HAP-1 (cell line): ENCODE measurements at regions not wholly inside any gene's neighbourhood (a gene's known extent, or its start where the extent isn't known, plus 50 kb on each side); places are given as distances from the start of the nearest gene placed in this dataset.
"Not testable (repeated sequence)": the region's sequence is repeated elsewhere in the genome, so short reads cannot be mapped to it uniquely, and the experiment has no call there.

Experiments
- DNase-seq, 2 experiments: peaks; one replicate each; pipeline ENCODE4 v3.0.0-alpha.2; 2016 to 2020; ENCODE audit warnings: low spot score in 2 of 2
- H3K27me3 ChIP-seq: fragments of 250-450 bp; sonication (Bioruptor Pico); 2 replicates; pipeline ENCODE4 v1.5.1; 2020; ENCODE audit warnings: low read depth, mild to moderate bottlenecking, moderate library complexity
- H3K36me3 ChIP-seq: fragments of 250-450 bp; sonication (Bioruptor Pico); replicated peaks from 2 replicates; pipeline ENCODE4 v1.5.1; 2020; ENCODE audit warnings: mild to moderate bottlenecking
- H3K4me1 ChIP-seq: fragments of 250-450 bp; sonication (Bioruptor Pico); 2 replicates; pipeline ENCODE4 v1.5.1; 2020; ENCODE audit warnings: mild to moderate bottlenecking
- H3K4me3 ChIP-seq: fragments of 250-450 bp; sonication (Bioruptor Pico); 2 replicates; pipeline ENCODE4 v1.5.1; 2020; ENCODE audit warnings: mild to moderate bottlenecking, moderate library complexity
- H3K9me3 ChIP-seq: fragments of 250-450 bp; sonication (Bioruptor Pico); 2 replicates; pipeline ENCODE4 v1.5.1; 2020; ENCODE audit warnings: mild to moderate bottlenecking, moderate library complexity
- in situ Hi-C: fragments of 300-500 bp; cut with MboI; formaldehyde crosslinking; loops from 3 replicates; pipeline ENCODE4 v1.14.3; 2020; ENCODE audit warnings: low sequenced_read_pairs, inconsistent platforms, mixed read lengths

GRCh38 chr11:25576320-25576719 is 755.6 kb upstream of the ANO3 start:
- Histone ChIP-seq H3K4me1 (no peaks in the 10 kb centered on the region), H3K27me3 (no peaks in the 10 kb centered on the region), H3K36me3 (no peaks in the 10 kb centered on the region), H3K4me3 (no peak overlapping the region), H3K9me3 (no peaks in the 10 kb centered on the region)
- in situ Hi-C loops, result no loop called here
- DNase-seq, result no peak

GRCh38 chr11:25579554-25579953 is 752.4 kb upstream of the ANO3 start:
- in situ Hi-C loops, H3K4me3 ChIP-seq: not testable (repeated sequence)

GRCh38 chr11:25583596-25583995 is 748.3 kb upstream of the ANO3 start:
- Histone ChIP-seq H3K36me3 (no peaks in the 10 kb centered on the region), H3K9me3 (no peaks in the 10 kb centered on the region), H3K4me1 (no peaks in the 10 kb centered on the region), H3K27me3 (no peaks in the 10 kb centered on the region), H3K4me3 (no peak overlapping the region)
- DNase-seq, result no peak
- in situ Hi-C loops, result no loop called here

More at GRCh38 chr11:25579554-25579953, 752.4 kb upstream of the ANO3 start:
- not testable (repeated sequence) for DNase-seq, H3K36me3 ChIP-seq, H3K27me3 ChIP-seq, H3K4me1 ChIP-seq, H3K9me3 ChIP-seq

- in situ Hi-C loops, result no loop called here
- DNase-seq, result no peak
- H3K4me1 ChIP-seq, result no peaks in the 10 kb centered on the region
Observed at GRCh38 chr11:25587496-25587895, 744.4 kb upstream of the ANO3 start.

GRCh38 chr11:25593221-25593620 is 738.7 kb upstream of the ANO3 start:
- Histone ChIP-seq H3K27me3 (no peaks in the 10 kb centered on the region), H3K36me3 (no peaks in the 10 kb centered on the region), H3K4me1 (no peaks in the 10 kb centered on the region), H3K9me3 (no peaks in the 10 kb centered on the region), H3K4me3 (no peak overlapping the region)
- DNase-seq, result no peak
- in situ Hi-C loops, result no loop called here

More at GRCh38 chr11:25587496-25587895, 744.4 kb upstream of the ANO3 start:
- Histone ChIP-seq H3K4me3 (no peak overlapping the region), H3K36me3 (no peaks in the 10 kb centered on the region), H3K27me3 (no peaks in the 10 kb centered on the region), H3K9me3 (no peaks in the 10 kb centered on the region)

- no peak overlapping the region for H3K4me3 ChIP-seq
- H3K36me3 ChIP-seq, result no peaks in the 10 kb centered on the region
- no peak for DNase-seq
- no peaks in the 10 kb centered on the region for H3K27me3 ChIP-seq
- in situ Hi-C loops, result no loop called here
- no peaks in the 10 kb centered on the region for H3K4me1 ChIP-seq
- no peaks in the 10 kb centered on the region for H3K9me3 ChIP-seq
Observed at GRCh38 chr11:25596701-25597100, 735.2 kb upstream of the ANO3 start.

GRCh38 chr11:25597696-25598095 is 734.2 kb upstream of the ANO3 start:
- in situ Hi-C loops, result no loop called here
- Histone ChIP-seq H3K4me3 (no peak overlapping the region), H3K9me3 (no peaks in the 10 kb centered on the region), H3K36me3 (no peaks in the 10 kb centered on the region), H3K4me1 (no peaks in the 10 kb centered on the region), H3K27me3 (no peaks in the 10 kb centered on the region)
- DNase-seq, result no peak

- H3K27me3 ChIP-seq, result no peaks in the 10 kb centered on the region
- no peaks in the 10 kb centered on the region for H3K36me3 ChIP-seq
- no peak overlapping the region for H3K4me3 ChIP-seq
- no peaks in the 10 kb centered on the region for H3K4me1 ChIP-seq
- H3K9me3 ChIP-seq, result no peaks in the 10 kb centered on the region
- in situ Hi-C loops, result no loop called here
- no peak for DNase-seq
Observed at GRCh38 chr11:25602149-25602548, 729.8 kb upstream of the ANO3 start.

GRCh38 chr11:25602959-25603358 is 729.0 kb upstream of the ANO3 start:
- in situ Hi-C loops, result no loop called here
- Histone ChIP-seq H3K27me3 (no peaks in the 10 kb centered on the region), H3K4me1 (no peaks in the 10 kb centered on the region), H3K36me3 (no peaks in the 10 kb centered on the region), H3K9me3 (no peaks in the 10 kb centered on the region), H3K4me3 (no peak overlapping the region)
- no peak for DNase-seq

- DNase-seq, result no peak
- no peaks in the 10 kb centered on the region for H3K9me3 ChIP-seq
- in situ Hi-C loops, result no loop called here
- H3K4me1 ChIP-seq, result no peaks in the 10 kb centered on the region
- no peaks in the 10 kb centered on the region for H3K27me3 ChIP-seq
- H3K36me3 ChIP-seq, result no peaks in the 10 kb centered on the region
- no peak overlapping the region for H3K4me3 ChIP-seq
Observed at GRCh38 chr11:25612806-25613205, 719.1 kb upstream of the ANO3 start.

- no peak overlapping the region for H3K4me3 ChIP-seq
- in situ Hi-C loops, result no loop called here
- H3K36me3 ChIP-seq, result no peaks in the 10 kb centered on the region
- no peak for DNase-seq
- H3K27me3 ChIP-seq, result no peaks in the 10 kb centered on the region
- no peaks in the 10 kb centered on the region for H3K9me3 ChIP-seq
- H3K4me1 ChIP-seq, result no peaks in the 10 kb centered on the region
Observed at GRCh38 chr11:25613451-25613850, 718.5 kb upstream of the ANO3 start.

GRCh38 chr11:25613865-25614264 is 718.1 kb upstream of the ANO3 start:
- Histone ChIP-seq H3K4me1 (no peaks in the 10 kb centered on the region), H3K9me3 (no peaks in the 10 kb centered on the region), H3K27me3 (no peaks in the 10 kb centered on the region), H3K36me3 (no peaks in the 10 kb centered on the region), H3K4me3 (no peak overlapping the region)
- no peak for DNase-seq
- in situ Hi-C loops, result no loop called here

GRCh38 chr11:25615069-25615468 is 716.9 kb upstream of the ANO3 start:
- no peak for DNase-seq
- in situ Hi-C loops, result no loop called here
- Histone ChIP-seq H3K27me3 (no peaks in the 10 kb centered on the region), H3K9me3 (no peaks in the 10 kb centered on the region), H3K4me3 (no peak overlapping the region), H3K36me3 (no peaks in the 10 kb centered on the region), H3K4me1 (no peaks in the 10 kb centered on the region)

GRCh38 chr11:25615841-25616240 is 716.1 kb upstream of the ANO3 start:
- DNase-seq, result no peak
- in situ Hi-C loops, result no loop called here

GRCh38 chr11:25625094-25625493 is 706.8 kb upstream of the ANO3 start:
- H3K27me3 ChIP-seq, result no peaks in the 10 kb centered on the region
- in situ Hi-C loops, result no loop called here
- no peaks in the 10 kb centered on the region for H3K9me3 ChIP-seq
- DNase-seq, result no peak
- no peaks in the 10 kb centered on the region for H3K36me3 ChIP-seq
- H3K4me1 ChIP-seq, result no peaks in the 10 kb centered on the region
- H3K4me3 ChIP-seq, result no peak overlapping the region

More at GRCh38 chr11:25615841-25616240, 716.1 kb upstream of the ANO3 start:
- no peak overlapping the region for H3K4me3 ChIP-seq
- no peaks in the 10 kb centered on the region for H3K4me1 ChIP-seq
- no peaks in the 10 kb centered on the region for H3K27me3 ChIP-seq
- no peaks in the 10 kb centered on the region for H3K36me3 ChIP-seq
- no peaks in the 10 kb centered on the region for H3K9me3 ChIP-seq
